ENCODE measurements at regions not wholly inside any gene's neighbourhood (a gene's known extent, or its start where the extent isn't known, plus 50 kb on each side); places are given as distances from the start of the nearest gene placed in this dataset.

- H3K27me3 Mint-ChIP-seq, result no peaks in the 10 kb centered on the region
- H3K9me3 Mint-ChIP-seq, result peaks cover 5% of the 10 kb centered on the region
- H3K27ac Mint-ChIP-seq, result no peak overlapping the region
- intact Hi-C loops (cut with micrococcal nuclease), result no loop called here
- DNase-seq (no peak), ATAC-seq (no peak)
- no peaks in the 10 kb centered on the region for H3K36me3 Mint-ChIP-seq (ENCODE audit: low read depth)
- H3K4me3 Mint-ChIP-seq, result no peak overlapping the region
- no peak for TF ChIP-seq CTCF (IDR thresholded peaks at IDR 0.05)
- no peaks in the 10 kb centered on the region for H3K4me1 Mint-ChIP-seq (ENCODE audit: low read depth)
- ChIA-PET POLR2A (no interaction called here), CTCF (no interaction called here)
Observed at GRCh38 chr11:98561877-98562395, 458.8 kb upstream of the CNTN5 start.

GRCh38 chr11:98564233-98564632, 456.5 kb upstream of the CNTN5 start:
- H3K4me1 Mint-ChIP-seq (ENCODE audit: low read depth), result no peaks in the 10 kb centered on the region
- peaks cover 6% of the 10 kb centered on the region for H3K9me3 Mint-ChIP-seq
- ATAC-seq (no peak), DNase-seq (no peak)
- H3K27ac Mint-ChIP-seq, result no peak overlapping the region
- H3K4me3 Mint-ChIP-seq, result no peak overlapping the region
- H3K36me3 Mint-ChIP-seq (ENCODE audit: low read depth), result no peaks in the 10 kb centered on the region
- ChIA-PET CTCF (no interaction called here), POLR2A (no interaction called here)
- TF ChIP-seq CTCF (IDR thresholded peaks at IDR 0.05), result no peak
- no peaks in the 10 kb centered on the region for H3K27me3 Mint-ChIP-seq
- intact Hi-C loops (cut with micrococcal nuclease), result no loop called here

- DNase-seq (no peak), ATAC-seq (no peak)
- H3K27me3 Mint-ChIP-seq, result no peaks in the 10 kb centered on the region
- H3K36me3 Mint-ChIP-seq (ENCODE audit: low read depth), result no peaks in the 10 kb centered on the region
- H3K4me3 Mint-ChIP-seq, result no peak overlapping the region
- POLR2A ChIA-PET, result no interaction called here
- no peak overlapping the region for H3K27ac Mint-ChIP-seq
- TF ChIP-seq CTCF (IDR thresholded peaks at IDR 0.05), result no peak
- peaks cover 9% of the 10 kb centered on the region for H3K9me3 Mint-ChIP-seq
- H3K4me1 Mint-ChIP-seq (ENCODE audit: low read depth), result no peaks in the 10 kb centered on the region
- CTCF ChIA-PET, result no interaction called here
- intact Hi-C loops (cut with micrococcal nuclease), result no loop called here
Observed at GRCh38 chr11:98564881-98565280, 455.9 kb upstream of the CNTN5 start.

GRCh38 chr11:98565311-98565710, 455.4 kb upstream of the CNTN5 start:
- Mint-ChIP-seq H3K4me1 (ENCODE audit: low read depth) (no peaks in the 10 kb centered on the region), H3K9me3 (peaks cover 12% of the 10 kb centered on the region), H3K36me3 (ENCODE audit: low read depth) (no peaks in the 10 kb centered on the region), H3K4me3 (no peak overlapping the region), H3K27ac (no peak overlapping the region), H3K27me3 (no peaks in the 10 kb centered on the region)
- ChIA-PET POLR2A (no interaction called here), CTCF (no interaction called here)
- TF ChIP-seq CTCF (IDR thresholded peaks at IDR 0.05), result no peak
- ATAC-seq (no peak), DNase-seq (no peak)
- intact Hi-C loops (cut with micrococcal nuclease), result no loop called here

- intact Hi-C loops (cut with micrococcal nuclease), result no loop called here
- peaks cover 13% of the 10 kb centered on the region for H3K9me3 Mint-ChIP-seq
- ChIA-PET CTCF (no interaction called here), POLR2A (no interaction called here)
- no peak for TF ChIP-seq CTCF (IDR thresholded peaks at IDR 0.05)
- no peaks in the 10 kb centered on the region for H3K36me3 Mint-ChIP-seq (ENCODE audit: low read depth)
- no peaks in the 10 kb centered on the region for H3K4me1 Mint-ChIP-seq (ENCODE audit: low read depth)
- ATAC-seq, result no peak
- H3K4me3 Mint-ChIP-seq, result no peak overlapping the region
- DNase-seq, result no peak
- H3K27me3 Mint-ChIP-seq, result no peaks in the 10 kb centered on the region
- H3K27ac Mint-ChIP-seq, result no peak overlapping the region
Observed at GRCh38 chr11:98566978-98567377, 453.8 kb upstream of the CNTN5 start.
